Endothelial cell of umbilical vein (primary cell): ENCODE measurements at regions not wholly inside any gene's neighbourhood (a gene's known extent, or its start where the extent isn't known, plus 50 kb on each side); places are given as distances from the start of the nearest gene placed in this dataset.

Source experiments
- CTCF ChIP-seq, 2 donors: IDR thresholded peaks; 1 replicate in 1 of 2; 2 replicates in 1 of 2; pipeline ENCODE4 v1.5.1; 2011; ENCODE audit warnings: low read length in 2 of 2, mild to moderate bottlenecking in 2 of 2, moderate library complexity in 2 of 2, control low read depth in 1 of 2, inconsistent platforms in 1 of 2, low read depth in 1 of 2; ENCODE audit not compliant: insufficient read depth in 1 of 2; ENCODE audit errors: extremely low read depth in 1 of 2
- FOS ChIP-seq: IDR thresholded peaks from 2 replicates; pipeline ENCODE4 v1.6.1; 2011; ENCODE audit warnings: mild to moderate bottlenecking, low read length, moderate library complexity, borderline replicate concordance; ENCODE audit not compliant: insufficient read depth
- MYC ChIP-seq: IDR thresholded peaks from one replicate; pipeline ENCODE4 v1.6.1; 2011; ENCODE audit warnings: mild to moderate bottlenecking, low read depth, low read length
- POLR2A ChIP-seq: IDR thresholded peaks from 2 replicates; pipeline ENCODE4 v1.6.1; 2012; ENCODE audit warnings: low read depth, mild to moderate bottlenecking, control low read depth, low read length

GRCh38 chr16:87190288-87191230, 126.6 kb downstream of the C16orf95 start:
- TF ChIP-seq CTCF (IDR thresholded peaks at IDR 0.05; ENCODE audit: extremely low read depth in 1 of 2, insufficient read depth in 1 of 2, low read depth in 1 of 2, low read length in 2 of 2) (peak in 1 of 2 donors; percentile 35), POLR2A (no peak), MYC (no peak), FOS (no peak)
